ENCODE measurements at regions not wholly inside any gene's neighbourhood (a gene's known extent, or its start where the extent isn't known, plus 50 kb on each side); places are given as distances from the start of the nearest gene placed in this dataset.
"Not testable (repeated sequence)": the region's sequence is repeated elsewhere in the genome, so short reads cannot be mapped to it uniquely, and the experiment has no call there.

DNA sequence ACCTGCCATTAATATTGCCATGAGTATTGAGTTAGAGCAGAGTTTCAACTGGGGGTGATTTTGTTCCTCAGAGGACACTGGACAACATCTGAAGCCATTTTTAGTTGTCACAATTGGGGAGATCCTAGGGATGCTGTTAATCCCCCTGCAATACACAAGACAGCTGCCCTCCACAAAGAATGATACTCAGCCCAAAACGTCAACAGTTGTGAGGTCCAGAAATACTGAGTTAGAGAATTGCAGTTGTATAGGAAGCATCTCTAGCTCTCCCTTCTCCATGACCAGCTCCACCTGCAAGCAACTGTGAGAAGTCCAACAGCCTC is 614.0 kb upstream of the CDH5 start:
- peaks cover 0 to 3% (median 0%) of the 10 kb centered on the region in 6 donors for H3K9me3 Mint-ChIP-seq
- no peak overlapping the region for H3K4me3 Mint-ChIP-seq
- H3K27me3 Mint-ChIP-seq (ENCODE audit: low read depth in 3 of 3) = peaks cover 0 to 3% (median 0%) of the 10 kb centered on the region in 3 donors
- H3K27ac Mint-ChIP-seq = no peak overlapping the region
- no peaks in the 10 kb centered on the region for H3K4me1 Mint-ChIP-seq
- DNase-seq = no peak
- H3K36me3 Mint-ChIP-seq = no peaks in the 10 kb centered on the region

DNA sequence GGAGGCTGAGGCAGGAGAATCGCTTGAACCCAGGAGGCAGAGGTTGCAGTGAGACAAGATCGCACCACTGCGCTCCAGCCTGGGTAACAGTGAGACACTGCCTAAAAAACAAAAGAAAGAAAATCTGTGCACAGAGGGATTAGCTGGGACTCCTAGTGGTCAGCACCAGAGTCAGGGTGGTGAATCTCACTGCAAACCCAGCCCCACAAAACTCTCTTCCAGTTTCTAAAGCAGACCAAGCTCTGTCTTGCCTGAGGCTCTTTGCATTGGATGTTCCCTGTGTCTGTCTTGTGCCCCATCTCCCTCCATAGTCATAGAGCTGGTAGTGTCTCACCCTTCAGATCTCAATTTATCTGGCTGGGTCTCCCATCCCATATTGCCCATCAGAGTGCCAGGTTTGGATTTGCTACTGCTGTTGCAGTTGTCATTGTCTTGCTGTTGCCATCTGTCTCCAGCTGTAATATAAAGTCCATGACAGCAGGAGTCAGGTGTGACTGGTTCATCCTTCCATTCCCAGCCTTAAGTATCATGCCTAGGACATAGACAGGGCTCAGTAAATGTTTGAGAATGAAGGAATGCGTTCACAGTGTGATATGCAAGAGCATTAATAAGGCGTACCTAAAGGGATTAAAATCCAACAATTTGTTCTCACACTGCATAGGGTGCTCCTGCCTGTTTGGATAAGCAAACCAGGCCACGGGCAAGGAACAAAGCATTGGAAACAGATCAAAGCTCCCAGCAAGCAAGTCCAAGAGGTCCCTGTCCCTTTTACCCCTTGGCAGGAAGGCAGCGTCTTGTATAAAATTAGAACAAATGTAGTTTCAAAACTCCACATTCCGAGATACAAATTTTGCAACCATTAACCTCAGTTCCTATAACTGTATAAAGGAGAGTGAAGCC is 614.6 kb upstream of the CDH5 start:
- Mint-ChIP-seq H3K4me3 (no peak overlapping the region), H3K27ac (no peak overlapping the region), H3K9me3 (peaks cover 0 to 3% (median 0%) of the 10 kb centered on the region in 6 donors), H3K27me3 (ENCODE audit: low read depth in 3 of 3) (peaks cover 0 to 3% (median 0%) of the 10 kb centered on the region in 3 donors), H3K36me3 (no peaks in the 10 kb centered on the region), H3K4me1 (no peaks in the 10 kb centered on the region)
- DNase-seq = no peak

DNA sequence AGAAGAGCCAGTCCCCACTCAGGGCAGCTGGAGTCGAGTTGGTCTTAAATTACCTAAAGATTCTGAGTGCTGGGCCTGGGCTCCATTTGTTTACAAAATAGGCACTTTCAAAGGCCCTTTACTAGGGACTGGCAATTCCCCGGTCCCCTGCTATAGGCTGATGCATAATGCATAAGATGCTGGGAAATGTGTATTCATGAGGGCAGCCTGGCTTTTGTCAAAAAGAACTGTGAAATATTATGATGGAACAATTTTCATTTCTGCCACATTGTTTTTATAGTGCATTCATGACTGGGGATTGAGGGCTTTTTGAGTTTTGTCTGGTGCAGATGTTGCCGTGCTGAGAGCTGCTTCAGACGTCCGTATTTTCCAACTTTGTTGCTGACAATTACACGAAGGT is 617.0 kb upstream of the CDH5 start:
- H3K27me3 Mint-ChIP-seq (ENCODE audit: low read depth in 3 of 3) = peaks cover 0 to 3% (median 0%) of the 10 kb centered on the region in 3 donors
- no peaks in the 10 kb centered on the region for H3K9me3 Mint-ChIP-seq
- H3K4me1 Mint-ChIP-seq = no peaks in the 10 kb centered on the region
- H3K4me3 Mint-ChIP-seq = no peak overlapping the region
- H3K27ac Mint-ChIP-seq = no peak overlapping the region
- H3K36me3 Mint-ChIP-seq = no peaks in the 10 kb centered on the region
- DNase-seq = no peak

DNA sequence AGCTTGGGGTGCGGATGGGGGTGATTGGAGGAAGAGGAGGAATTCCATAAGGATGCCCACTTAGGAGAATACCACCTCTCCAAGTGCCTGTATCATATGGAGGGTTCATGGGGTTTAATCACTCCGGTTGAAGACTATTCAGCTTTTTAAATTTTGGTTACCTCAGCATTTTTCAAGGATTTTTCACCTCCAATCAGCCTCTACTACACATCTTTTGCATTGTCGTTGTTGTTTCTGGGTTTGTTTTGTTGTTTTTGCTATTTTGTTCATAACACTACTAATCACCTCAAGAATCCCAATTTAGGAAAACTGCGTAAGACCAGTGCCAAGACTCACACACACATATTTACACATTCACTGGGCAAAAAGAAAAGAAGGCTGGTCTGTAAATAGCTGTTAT is 619.5 kb upstream of the CDH5 start:
- no peak overlapping the region for H3K4me3 Mint-ChIP-seq
- no peaks in the 10 kb centered on the region for H3K4me1 Mint-ChIP-seq
- H3K27me3 Mint-ChIP-seq (ENCODE audit: low read depth in 3 of 3) = peaks cover 0 to 3% (median 0%) of the 10 kb centered on the region in 3 donors
- DNase-seq = no peak
- no peaks in the 10 kb centered on the region for H3K36me3 Mint-ChIP-seq
- H3K27ac Mint-ChIP-seq = no peak overlapping the region
- peaks cover 0 to 4% (median 0%) of the 10 kb centered on the region in 6 donors for H3K9me3 Mint-ChIP-seq

DNA sequence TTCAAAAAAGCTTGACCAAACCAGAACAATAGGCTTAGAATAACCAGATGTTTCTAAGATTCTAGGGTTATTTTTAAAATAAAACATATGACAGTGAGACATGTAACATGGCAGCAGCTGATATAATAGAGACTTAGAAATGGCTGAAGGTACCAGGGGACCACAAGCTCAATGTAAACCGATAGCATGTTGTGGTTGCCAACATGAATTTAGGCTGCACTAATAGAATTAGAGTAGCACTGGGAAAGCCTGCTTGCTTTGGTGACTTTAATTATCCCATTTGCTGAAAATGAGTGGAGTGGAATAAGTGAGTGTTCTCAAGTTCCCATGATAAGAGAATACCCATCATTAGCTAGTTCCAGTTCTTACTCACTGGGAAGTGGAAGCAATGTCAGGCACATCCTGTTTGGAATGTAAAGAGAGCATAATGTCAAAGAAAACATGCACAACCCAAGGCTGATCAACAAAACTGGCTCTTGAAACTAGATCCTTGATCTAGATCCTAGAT is 621.2 kb upstream of the CDH5 start:
- H3K4me3 Mint-ChIP-seq = no peak overlapping the region
- H3K27ac Mint-ChIP-seq = no peak overlapping the region
- peaks cover 0 to 4% (median 0%) of the 10 kb centered on the region in 3 donors for H3K27me3 Mint-ChIP-seq (ENCODE audit: low read depth in 3 of 3)
- H3K4me1 Mint-ChIP-seq = no peaks in the 10 kb centered on the region
- peaks cover 0 to 4% (median 0%) of the 10 kb centered on the region in 6 donors for H3K9me3 Mint-ChIP-seq
- no peak for DNase-seq
- no peaks in the 10 kb centered on the region for H3K36me3 Mint-ChIP-seq

DNA sequence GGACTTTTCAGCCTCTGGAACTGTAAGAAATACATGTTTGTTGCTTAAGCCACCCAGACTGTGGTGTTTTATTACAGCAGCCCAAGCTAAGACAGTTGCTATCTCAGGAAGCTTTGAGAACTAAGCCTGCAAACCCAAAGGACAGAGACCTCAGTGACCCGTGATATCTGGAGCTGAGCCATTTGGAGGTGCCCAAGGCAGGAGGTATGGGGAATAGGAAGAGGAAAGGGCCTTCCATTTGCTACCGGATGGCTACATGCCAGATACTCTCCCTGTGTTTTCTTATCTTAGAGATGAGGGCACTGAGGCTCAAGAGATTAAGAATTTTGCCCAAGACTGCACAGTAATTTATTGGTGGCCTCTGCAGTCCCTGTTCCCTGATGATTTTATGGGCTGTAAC is 622.1 kb upstream of the CDH5 start:
- H3K27me3 Mint-ChIP-seq (ENCODE audit: low read depth in 3 of 3) = peaks cover 0 to 4% (median 0%) of the 10 kb centered on the region in 3 donors
- H3K4me1 Mint-ChIP-seq = no peaks in the 10 kb centered on the region
- H3K27ac Mint-ChIP-seq = no peak overlapping the region
- H3K9me3 Mint-ChIP-seq = peaks cover 0 to 4% (median 0%) of the 10 kb centered on the region in 6 donors
- no peak overlapping the region for H3K4me3 Mint-ChIP-seq
- no peak for DNase-seq
- no peaks in the 10 kb centered on the region for H3K36me3 Mint-ChIP-seq

DNA sequence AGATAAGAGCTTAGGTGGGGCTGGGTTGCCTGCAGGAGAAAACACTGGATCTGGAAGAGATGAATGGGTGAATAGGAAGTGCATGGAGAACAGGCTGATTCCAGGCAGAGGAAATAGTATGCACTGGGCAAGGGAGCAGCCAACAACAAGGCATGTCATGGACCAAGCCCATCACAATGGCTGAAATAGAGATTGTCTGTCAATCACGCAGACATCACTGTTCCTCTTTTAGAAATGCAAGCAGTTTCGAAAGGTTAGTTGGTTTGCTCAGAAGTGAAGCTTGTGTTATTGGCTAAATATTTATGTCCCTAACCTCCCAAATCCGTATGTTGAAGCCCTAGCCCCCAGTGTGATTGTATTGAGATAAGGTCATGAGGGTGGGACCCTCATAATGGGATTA is 621.7 kb upstream of the CDH11 start:
- Mint-ChIP-seq H3K9me3 (peaks cover 0 to 4% (median 0%) of the 10 kb centered on the region in 6 donors), H3K27me3 (ENCODE audit: low read depth in 3 of 3) (peaks cover 0 to 4% (median 0%) of the 10 kb centered on the region in 3 donors), H3K36me3 (no peaks in the 10 kb centered on the region), H3K27ac (no peak overlapping the region), H3K4me1 (no peaks in the 10 kb centered on the region), H3K4me3 (no peak overlapping the region)
- no peak for DNase-seq

DNA sequence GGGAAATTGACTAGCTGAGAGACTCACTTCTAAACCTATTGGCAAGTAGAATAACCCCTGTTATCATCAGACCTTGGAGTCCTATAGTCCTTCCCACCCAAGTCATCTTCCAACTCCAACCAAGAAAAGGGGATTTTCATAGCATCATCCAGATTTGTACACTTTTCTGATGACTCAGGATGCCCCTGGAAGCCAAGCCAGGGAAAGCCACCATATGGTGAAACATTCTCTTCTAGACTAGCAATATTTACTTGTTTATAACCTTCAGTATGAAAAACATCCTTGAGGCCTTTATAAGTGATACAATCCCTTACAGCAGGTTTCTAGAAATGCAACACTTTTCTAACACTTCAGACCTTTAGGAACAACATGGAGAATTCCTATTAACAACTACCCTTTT is 618.8 kb upstream of the CDH11 start:
- H3K27me3 Mint-ChIP-seq (ENCODE audit: low read depth in 3 of 3) = peaks cover 0 to 4% (median 2%) of the 10 kb centered on the region in 3 donors
- no peaks in the 10 kb centered on the region for H3K4me1 Mint-ChIP-seq
- DNase-seq = no peak
- H3K27ac Mint-ChIP-seq = no peak overlapping the region
- H3K4me3 Mint-ChIP-seq = no peak overlapping the region
- H3K36me3 Mint-ChIP-seq = no peaks in the 10 kb centered on the region
- H3K9me3 Mint-ChIP-seq = peaks cover 0 to 4% (median 0%) of the 10 kb centered on the region in 6 donors

DNA sequence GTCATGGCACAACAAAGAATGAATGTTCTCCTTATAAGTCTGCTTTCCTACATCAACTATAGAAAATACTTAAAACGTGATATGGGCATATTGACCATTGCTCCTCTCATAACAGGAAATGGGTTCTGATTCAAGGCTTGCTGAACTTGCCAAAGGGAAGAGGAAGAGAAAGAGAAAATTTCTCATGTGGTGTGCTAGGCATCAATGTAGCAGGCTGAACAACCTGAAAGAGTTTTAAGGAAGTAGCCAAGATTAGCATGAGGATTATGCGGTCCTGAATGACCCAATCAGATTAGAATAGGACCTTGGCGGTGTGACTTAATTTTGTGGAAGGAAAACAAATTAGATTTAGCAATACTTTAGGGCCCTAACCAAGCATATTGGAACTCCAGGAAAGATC is 617.7 kb upstream of the CDH11 start:
- no peak for DNase-seq
- Mint-ChIP-seq H3K27ac (no peak overlapping the region), H3K4me1 (no peaks in the 10 kb centered on the region), H3K36me3 (no peaks in the 10 kb centered on the region), H3K27me3 (ENCODE audit: low read depth in 3 of 3) (peaks cover 0 to 6% (median 4%) of the 10 kb centered on the region in 3 donors), H3K4me3 (no peak overlapping the region), H3K9me3 (peaks cover 0 to 5% (median 0%) of the 10 kb centered on the region in 6 donors)

DNA sequence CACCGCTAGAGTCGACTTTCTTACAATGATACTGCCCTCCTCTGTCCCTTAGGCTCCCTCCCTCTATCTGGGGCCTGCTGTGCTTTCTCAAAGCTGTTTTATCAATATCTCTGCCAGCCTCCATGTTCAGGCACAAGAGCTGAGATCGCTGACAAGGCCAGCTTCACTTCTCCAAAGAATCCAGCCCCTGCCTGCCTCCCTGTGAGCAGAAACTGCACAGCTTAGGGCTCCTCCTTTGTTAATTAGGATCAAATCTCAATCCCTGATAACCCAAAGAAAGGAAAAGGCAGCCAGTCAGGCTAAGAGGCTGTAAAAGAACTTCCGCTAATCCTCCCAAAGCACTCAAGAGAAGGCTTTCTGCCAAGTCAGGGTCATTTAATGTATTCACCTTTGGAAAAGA is 616.0 kb upstream of the CDH11 start:
- no peaks in the 10 kb centered on the region for H3K36me3 Mint-ChIP-seq
- H3K27ac Mint-ChIP-seq = no peak overlapping the region
- no peak overlapping the region for H3K4me3 Mint-ChIP-seq
- DNase-seq = no peak
- peaks cover 0 to 6% (median 4%) of the 10 kb centered on the region in 3 donors for H3K27me3 Mint-ChIP-seq (ENCODE audit: low read depth in 3 of 3)
- H3K4me1 Mint-ChIP-seq = no peaks in the 10 kb centered on the region
- H3K9me3 Mint-ChIP-seq = peaks cover 0 to 4% (median 0%) of the 10 kb centered on the region in 6 donors

DNA sequence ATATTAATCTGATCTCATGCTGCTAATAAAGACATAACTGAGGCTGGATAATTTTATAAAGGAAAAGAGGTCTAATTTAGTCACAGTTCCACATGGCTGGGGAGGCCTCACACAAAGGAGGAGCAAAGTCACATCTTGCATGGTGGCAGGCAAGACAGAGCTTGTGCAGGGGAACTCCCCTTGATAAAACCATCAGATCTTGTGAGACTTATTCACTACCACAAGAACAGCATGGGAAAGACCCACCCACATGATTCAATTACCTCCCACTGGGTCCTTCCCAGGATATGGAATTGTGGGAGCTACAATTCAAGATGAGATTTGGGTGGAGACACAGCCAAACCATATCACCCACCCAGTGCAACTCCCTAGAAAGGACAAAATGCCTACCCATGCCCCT is 613.8 kb upstream of the CDH11 start:
- H3K36me3 Mint-ChIP-seq; H3K4me3 Mint-ChIP-seq; H3K27ac Mint-ChIP-seq; DNase-seq; H3K9me3 Mint-ChIP-seq; H3K27me3 Mint-ChIP-seq (ENCODE audit: low read depth in 3 of 3); H3K4me1 Mint-ChIP-seq: not testable (repeated sequence)

DNA sequence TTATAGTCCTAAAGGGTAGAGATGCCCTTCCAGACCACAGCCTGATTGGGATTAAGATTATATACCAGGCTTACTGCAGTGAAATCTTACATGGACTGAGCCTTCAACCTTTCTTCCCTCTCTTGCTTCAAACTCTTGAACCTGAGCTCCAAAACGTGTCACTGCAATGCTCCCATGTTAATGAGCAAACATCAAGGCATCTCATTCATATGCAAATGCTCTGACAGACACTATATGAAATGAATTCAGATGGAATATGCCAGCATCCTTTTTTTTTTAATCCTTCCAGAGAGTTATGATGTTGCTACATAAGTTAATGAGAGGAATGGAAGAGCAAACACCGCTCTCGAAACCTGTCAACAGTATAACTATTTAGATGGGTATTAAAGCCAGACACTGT is 611.9 kb upstream of the CDH11 start:
- Mint-ChIP-seq H3K4me1 (no peaks in the 10 kb centered on the region), H3K27ac (no peak overlapping the region), H3K9me3 (peaks cover 0 to 8% (median 0%) of the 10 kb centered on the region in 6 donors), H3K4me3 (no peak overlapping the region), H3K36me3 (no peaks in the 10 kb centered on the region), H3K27me3 (ENCODE audit: low read depth in 3 of 3) (peaks cover 0 to 6% (median 3%) of the 10 kb centered on the region in 3 donors)
- no peak for DNase-seq

DNA sequence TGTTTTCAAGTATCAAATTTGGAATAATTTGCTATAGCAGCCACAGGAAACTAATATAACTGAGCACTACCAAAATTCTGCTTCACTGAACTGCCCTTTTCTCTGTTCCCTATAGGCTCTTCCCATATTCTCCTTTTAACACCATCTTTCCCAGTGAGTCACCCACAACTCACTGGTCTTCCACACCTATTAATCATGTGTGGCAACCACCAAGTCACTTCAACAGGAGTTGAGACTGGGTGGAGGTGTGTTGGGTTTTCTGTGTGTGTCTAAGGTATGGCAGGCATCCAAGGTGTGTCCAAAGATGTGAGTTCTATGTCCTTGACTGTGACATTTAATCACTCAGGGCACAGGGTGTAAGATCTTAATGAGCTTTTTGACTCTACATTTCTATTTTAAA is 610.0 kb upstream of the CDH11 start:
- Mint-ChIP-seq H3K27ac (no peak overlapping the region), H3K9me3 (peaks cover 0 to 8% (median 0%) of the 10 kb centered on the region in 6 donors), H3K4me1 (no peaks in the 10 kb centered on the region), H3K27me3 (ENCODE audit: low read depth in 3 of 3) (peaks cover 0 to 6% (median 3%) of the 10 kb centered on the region in 3 donors), H3K4me3 (no peak overlapping the region), H3K36me3 (no peaks in the 10 kb centered on the region)
- no peak for DNase-seq

DNA sequence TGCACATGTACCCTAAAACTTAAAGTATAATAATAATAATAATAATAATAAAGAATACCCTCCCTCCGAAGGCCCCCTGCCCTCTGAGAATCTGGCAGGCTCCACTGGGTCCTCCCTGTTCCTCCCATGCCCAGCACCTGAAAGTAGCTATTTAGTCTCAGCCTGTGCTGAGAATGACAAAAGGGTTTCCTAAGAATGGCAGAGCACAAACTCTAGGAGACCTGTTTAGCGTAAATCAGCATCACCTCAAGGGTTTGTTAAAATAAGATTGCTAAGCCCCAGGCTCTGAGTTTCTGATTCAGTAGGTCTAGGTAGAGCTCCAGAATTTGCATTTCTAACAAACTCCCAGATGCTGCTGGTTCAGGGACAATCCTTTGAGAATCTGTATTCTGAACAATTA is 606.8 kb upstream of the CDH11 start:
- H3K4me1 Mint-ChIP-seq = no peaks in the 10 kb centered on the region
- H3K36me3 Mint-ChIP-seq = no peaks in the 10 kb centered on the region
- no peak overlapping the region for H3K27ac Mint-ChIP-seq
- no peak overlapping the region for H3K4me3 Mint-ChIP-seq
- no peak for DNase-seq
- peaks cover 0 to 7% (median 0%) of the 10 kb centered on the region in 6 donors for H3K9me3 Mint-ChIP-seq
- peaks cover 0 to 6% (median 0%) of the 10 kb centered on the region in 3 donors for H3K27me3 Mint-ChIP-seq (ENCODE audit: low read depth in 3 of 3)
